Right lobe of liver (tissue), 6 donors: ENCODE measurements at regions not wholly inside any gene's neighbourhood (a gene's known extent, or its start where the extent isn't known, plus 50 kb on each side); places are given as distances from the start of the nearest gene placed in this dataset.

Experiments used
- ATAC-seq, 4 donors: fragments of 200-7000 bp; cut with Tn5 transposase; one replicate each; pipeline ENCODE4 v1.9.1; 2020; ENCODE audit warnings: mild to moderate bottlenecking in 4 of 4, moderate library complexity in 4 of 4
- DNase-seq, 3 donors: peaks; one replicate each; pipeline ENCODE4 v3.0.0-alpha.2; 2020
- H3K27ac ChIP-seq, 3 donors: fragments of 200-600 bp; one replicate each; pipeline ENCODE4 v1.8.0; 2022
- H3K27me3 ChIP-seq, 2 donors: fragments of 200-600 bp; one replicate each; pipeline ENCODE4 v1.8.0; 2022
- H3K36me3 ChIP-seq, 4 donors: fragments of 200-600 bp; sonication (generic) in 1 of 4; one replicate each; pipeline versions ENCODE4 v1.5.1 to v1.8.0; 2017 to 2022; ENCODE audit warnings: control low read depth in 1 of 4
- H3K4me1 ChIP-seq, 4 donors: fragments of 200-600 bp; sonication (generic) in 1 of 4; one replicate each; pipeline versions ENCODE4 v1.5.1 to v1.8.0; 2017 to 2022; ENCODE audit warnings: control low read depth in 1 of 4
- H3K4me3 ChIP-seq, 3 donors: fragments of 200-600 bp; one replicate each; pipeline ENCODE4 v1.8.0; 2022
- H3K9me3 ChIP-seq, 4 donors: fragments of 200-600 bp; sonication (generic) in 1 of 4; one replicate each; pipeline versions ENCODE4 v1.5.1 to v1.8.0; 2017 to 2022; ENCODE audit warnings: control low read depth in 1 of 4
- POLR2A ChIP-seq: fragments of 450-650 bp; IDR thresholded peaks from one replicate; pipeline ENCODE4 v1.6.1; 2017; ENCODE audit warnings: antibody characterized with exemption, mild to moderate bottlenecking
- WGBS: methylation state at CpG from one replicate; pipeline ENCODE4 v1.1.6; 2018; ENCODE audit warnings: low coverage, low lambda C conversion rate; ENCODE audit not compliant: insufficient coverage; ENCODE audit errors: missing lambda C conversion rate; 5-methylcytosine and 5-hydroxymethylcytosine counted together
- intact Hi-C, 2 donors: fragments of 100-400 bp; cut with DNase I; formaldehyde crosslinking; loops; one replicate each; pipeline versions ENCODE4 v1.11.2 to v1.14.1; 2022
- TF ChIP-seq, protein P1 (sequence below), 4 donors: fragments of 200-600 bp in 3 of 4; fragments of 450-650 bp in 1 of 4; IDR thresholded peaks; one replicate each; pipeline versions ENCODE4 v1.5.1 to v1.8.0; 2016 to 2022; ENCODE audit warnings: antibody characterized with exemption in 4 of 4, mild to moderate bottlenecking in 2 of 4
- donor health status: DM: no; HTN: yes; CAD: no.
- donor health status: DM: no; HTN: no; CAD: no.
- donor health status: DM: no; HTN: no; CAD: no.
- donor health status: DM: no; HTN: yes; CAD: no.
- donor health status: DM: no; HTN: yes; CAD: no.

DNA sequence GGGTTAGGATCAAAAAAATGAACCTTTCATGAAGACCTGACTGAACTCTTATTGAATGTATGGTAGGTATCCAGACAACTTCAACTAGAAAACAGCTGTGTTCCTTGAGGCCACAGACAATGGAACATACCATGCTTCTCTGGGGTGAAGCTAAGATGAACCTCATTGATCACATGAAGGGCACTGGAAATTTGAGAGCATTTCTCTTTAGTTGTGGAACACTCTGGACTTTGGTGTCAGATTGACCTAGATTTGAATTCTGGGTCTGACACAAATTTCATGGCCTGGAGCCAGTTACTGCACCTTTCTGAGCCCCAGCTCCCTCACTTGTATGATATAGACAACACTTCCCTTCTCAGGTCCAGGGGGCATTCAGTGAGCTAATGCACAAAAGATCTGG, 411.2 kb upstream of the ID2 start:
- Histone ChIP-seq H3K4me1 (no peaks in the 10 kb centered on the region), H3K27ac (no peak overlapping the region), H3K9me3 (no peaks in the 10 kb centered on the region), H3K4me3 (no peak overlapping the region), H3K36me3 (no peaks in the 10 kb centered on the region), H3K27me3 (no peaks in the 10 kb centered on the region)
- ATAC-seq (peak; percentile 34 to 50 (median 44)), DNase-seq (no peak)
- TF ChIP-seq POLR2A = no peak
- TF ChIP-seq, protein P1, sequence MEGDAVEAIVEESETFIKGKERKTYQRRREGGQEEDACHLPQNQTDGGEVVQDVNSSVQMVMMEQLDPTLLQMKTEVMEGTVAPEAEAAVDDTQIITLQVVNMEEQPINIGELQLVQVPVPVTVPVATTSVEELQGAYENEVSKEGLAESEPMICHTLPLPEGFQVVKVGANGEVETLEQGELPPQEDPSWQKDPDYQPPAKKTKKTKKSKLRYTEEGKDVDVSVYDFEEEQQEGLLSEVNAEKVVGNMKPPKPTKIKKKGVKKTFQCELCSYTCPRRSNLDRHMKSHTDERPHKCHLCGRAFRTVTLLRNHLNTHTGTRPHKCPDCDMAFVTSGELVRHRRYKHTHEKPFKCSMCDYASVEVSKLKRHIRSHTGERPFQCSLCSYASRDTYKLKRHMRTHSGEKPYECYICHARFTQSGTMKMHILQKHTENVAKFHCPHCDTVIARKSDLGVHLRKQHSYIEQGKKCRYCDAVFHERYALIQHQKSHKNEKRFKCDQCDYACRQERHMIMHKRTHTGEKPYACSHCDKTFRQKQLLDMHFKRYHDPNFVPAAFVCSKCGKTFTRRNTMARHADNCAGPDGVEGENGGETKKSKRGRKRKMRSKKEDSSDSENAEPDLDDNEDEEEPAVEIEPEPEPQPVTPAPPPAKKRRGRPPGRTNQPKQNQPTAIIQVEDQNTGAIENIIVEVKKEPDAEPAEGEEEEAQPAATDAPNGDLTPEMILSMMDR (IDR thresholded peaks at IDR 0.05) = no peak
- intact Hi-C loops = no loop called here

GRCh38 chr2:8271461-8271860, 410.4 kb upstream of the ID2 start:
- ATAC-seq = no peak

GRCh38 chr2:8276026-8276425, 405.8 kb upstream of the ID2 start:
- H3K4me3 ChIP-seq = no peak overlapping the region
- ATAC-seq (no peak), DNase-seq (no peak)
- no peak for TF ChIP-seq POLR2A
- TF ChIP-seq, protein P1 (IDR thresholded peaks at IDR 0.05) = no peak
- intact Hi-C loops = no loop called here
- H3K27ac ChIP-seq = no peak overlapping the region
- WGBS = 86% methylated on average over 4 of the region's 4 CpGs
- no peaks in the 10 kb centered on the region for H3K27me3 ChIP-seq
- no peaks in the 10 kb centered on the region for H3K36me3 ChIP-seq
- H3K4me1 ChIP-seq = peaks cover 0 to 4% (median 0%) of the 10 kb centered on the region in 4 donors
- no peaks in the 10 kb centered on the region for H3K9me3 ChIP-seq

More at GRCh38 chr2:8271461-8271860, 410.4 kb upstream of the ID2 start:
- intact Hi-C loops = no loop called here
- H3K27ac ChIP-seq = no peak overlapping the region
- TF ChIP-seq POLR2A = no peak
- TF ChIP-seq, protein P1 (IDR thresholded peaks at IDR 0.05) = no peak
- H3K36me3 ChIP-seq = no peaks in the 10 kb centered on the region
- no peaks in the 10 kb centered on the region for H3K4me1 ChIP-seq
- H3K9me3 ChIP-seq = no peaks in the 10 kb centered on the region
- no peak for DNase-seq
- no peak overlapping the region for H3K4me3 ChIP-seq
- no peaks in the 10 kb centered on the region for H3K27me3 ChIP-seq
- WGBS = 100% methylated on average over 1 of the region's 3 CpGs

GRCh38 chr2:8277921-8278571, 403.8 kb upstream of the ID2 start:
- H3K36me3 ChIP-seq = no peaks in the 10 kb centered on the region
- no peak overlapping the region for H3K4me3 ChIP-seq
- DNase-seq (no peak), ATAC-seq (peak in 1 of 4 donors; percentile 14)
- no peak overlapping the region for H3K27ac ChIP-seq
- TF ChIP-seq, protein P1 (IDR thresholded peaks at IDR 0.05) = no peak
- no peak for TF ChIP-seq POLR2A
- intact Hi-C loops = no loop called here
- H3K9me3 ChIP-seq = no peaks in the 10 kb centered on the region
- WGBS = 69% methylated on average over 8 of the region's 10 CpGs
- H3K4me1 ChIP-seq = peaks cover 0 to 8% (median 0%) of the 10 kb centered on the region in 4 donors
- no peaks in the 10 kb centered on the region for H3K27me3 ChIP-seq
